Frontal cortex (tissue), 3 donors: ENCODE measurements at regions not wholly inside any gene's neighbourhood (a gene's known extent, or its start where the extent isn't known, plus 50 kb on each side); places are given as distances from the start of the nearest gene placed in this dataset.

ENCODE experiments used
- DNase-seq, 2 donors: peaks; one replicate each; pipeline ENCODE4 v3.0.0; 2012; ENCODE audit warnings: low spot score in 2 of 2
- FAIRE-seq: peaks from 2 replicates; lab custom pipeline; 2012; peaks lifted over from hg19 to GRCh38; lab: Jason Lieb, UNC
- donor health status: control.
- donor health status: control.
- donor health status: control.

DNA sequence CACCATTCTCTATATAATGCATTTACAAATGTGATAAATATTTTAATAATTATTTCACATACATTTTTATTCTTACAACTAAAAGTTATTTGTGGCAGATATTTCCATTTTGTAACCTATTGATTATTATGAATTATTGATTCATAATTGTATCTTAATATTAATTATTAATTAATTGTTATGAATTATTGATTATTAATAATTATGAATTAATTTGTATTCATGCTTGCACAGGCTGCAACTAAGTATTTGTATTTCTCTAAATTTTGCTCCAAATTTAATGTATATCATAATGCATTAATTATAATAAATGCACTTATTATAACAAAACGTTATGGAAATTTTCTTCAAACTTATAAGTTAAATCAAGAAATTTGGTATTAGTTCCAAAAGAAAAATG lies 929.7 kb downstream of the PCDH7 start:
- DNase-seq (no peak), FAIRE-seq (peak; percentile 83)

DNA sequence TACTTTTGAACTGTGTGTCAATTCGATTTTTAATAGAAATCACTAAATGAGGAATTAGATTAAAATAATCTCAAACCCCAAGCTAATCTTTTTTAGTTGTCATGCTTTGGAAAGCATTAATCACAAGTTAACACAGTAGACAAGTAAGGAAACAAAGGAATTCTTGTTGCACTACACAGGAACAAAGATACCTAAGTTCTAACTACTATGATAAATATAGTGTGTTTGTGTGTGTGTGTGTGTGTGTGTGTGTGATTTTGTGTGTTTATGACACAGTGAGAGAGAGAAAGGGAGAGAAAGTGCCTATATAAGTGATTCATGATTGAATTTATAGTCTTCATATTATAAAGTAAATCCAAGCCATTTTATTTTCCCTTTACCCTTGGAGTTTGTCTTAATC lies 931.4 kb downstream of the PCDH7 start:
- FAIRE-seq: no peak
- no peak for DNase-seq

DNA sequence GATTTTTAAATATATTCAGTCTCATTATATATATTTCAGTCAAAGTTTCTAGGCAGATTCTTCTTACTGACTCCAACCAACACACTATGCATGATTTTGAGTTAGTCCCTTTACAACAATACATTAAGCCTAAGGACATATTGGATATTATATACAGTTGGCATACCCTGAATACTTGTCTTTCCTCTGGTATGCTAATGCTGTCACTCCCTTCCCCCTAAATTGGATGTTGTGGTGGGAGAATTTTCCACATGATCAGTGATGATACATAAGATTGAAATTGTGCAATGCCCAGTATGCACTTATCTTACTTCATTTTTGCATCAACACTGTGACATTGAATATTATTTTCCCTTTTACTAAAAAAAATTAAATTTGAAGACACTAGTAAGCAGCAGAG lies 935.2 kb downstream of the PCDH7 start:
- no peak for DNase-seq
- FAIRE-seq: no peak

DNA sequence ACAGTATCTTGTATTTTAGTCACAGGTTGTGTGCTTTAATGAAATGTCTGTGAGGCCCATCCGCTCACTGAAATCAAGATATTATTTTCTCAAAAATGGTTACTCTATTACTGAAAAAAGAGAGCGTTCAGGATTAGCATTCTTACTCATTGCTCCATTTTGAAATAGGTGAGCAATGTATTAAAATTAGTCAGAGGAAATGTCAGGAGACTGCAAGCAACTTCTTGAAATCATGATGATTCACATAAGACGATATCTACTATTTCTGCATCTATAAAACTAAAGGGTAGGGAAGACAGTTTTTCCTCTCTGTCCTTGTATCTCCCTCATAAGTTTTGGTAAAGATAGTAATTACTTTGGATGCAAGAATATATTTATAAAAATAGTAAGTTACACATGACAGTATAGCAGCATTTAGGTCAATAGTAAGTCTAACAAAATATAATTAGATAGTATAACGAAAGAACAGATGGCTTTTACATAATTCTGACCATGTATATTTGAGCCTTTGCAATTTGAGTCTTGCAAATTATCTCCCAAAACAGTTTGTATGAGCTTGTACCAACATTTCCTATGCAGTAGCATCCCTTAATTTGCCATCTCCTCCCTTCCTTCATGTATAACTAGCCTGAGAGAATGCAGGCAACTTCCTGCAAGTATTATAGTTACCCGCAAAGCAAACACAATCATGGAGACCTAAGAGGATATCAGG lies 937.8 kb downstream of the PCDH7 start:
- FAIRE-seq: no peak
- DNase-seq: no peak

DNA sequence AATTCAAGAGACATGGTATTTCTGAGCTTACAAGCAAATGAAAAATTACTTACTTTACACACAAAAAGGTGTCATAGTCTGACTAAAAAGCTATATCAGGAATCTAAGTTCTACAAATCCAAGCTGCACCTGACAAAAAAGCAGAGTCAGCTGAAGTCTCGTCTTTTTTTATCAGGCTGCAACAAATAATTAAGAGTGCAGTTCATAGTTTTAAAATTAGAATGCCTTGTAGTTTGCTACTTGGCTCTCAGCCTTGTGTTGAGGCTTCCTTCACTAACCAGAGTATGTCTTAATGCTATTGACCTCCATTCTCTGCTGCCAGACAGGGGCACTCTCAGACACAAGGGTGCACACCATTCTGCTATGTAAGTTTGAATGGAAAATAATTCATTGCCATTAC lies 940.7 kb downstream of the PCDH7 start:
- DNase-seq (no peak), FAIRE-seq (no peak)

DNA sequence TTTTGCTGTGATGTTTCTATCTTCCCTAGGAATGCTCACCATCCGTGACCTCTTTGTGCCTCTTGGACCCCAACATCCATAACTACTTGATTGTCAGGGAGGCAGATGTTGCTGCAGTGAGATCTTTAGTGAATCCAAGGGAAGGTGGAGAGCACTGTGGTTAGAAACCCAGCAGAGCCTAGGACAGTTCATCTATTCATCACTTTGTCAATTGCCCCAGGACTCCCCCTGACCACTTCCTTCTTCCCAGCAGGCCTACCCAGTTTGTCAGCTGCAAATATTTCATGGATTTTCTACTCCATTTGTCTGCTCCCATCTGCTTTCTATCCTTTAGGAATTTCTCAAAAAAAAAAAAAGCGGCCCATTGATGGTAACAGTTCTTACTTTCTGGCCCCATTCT lies 942.8 kb downstream of the PCDH7 start:
- FAIRE-seq: no peak
- DNase-seq: no peak

DNA sequence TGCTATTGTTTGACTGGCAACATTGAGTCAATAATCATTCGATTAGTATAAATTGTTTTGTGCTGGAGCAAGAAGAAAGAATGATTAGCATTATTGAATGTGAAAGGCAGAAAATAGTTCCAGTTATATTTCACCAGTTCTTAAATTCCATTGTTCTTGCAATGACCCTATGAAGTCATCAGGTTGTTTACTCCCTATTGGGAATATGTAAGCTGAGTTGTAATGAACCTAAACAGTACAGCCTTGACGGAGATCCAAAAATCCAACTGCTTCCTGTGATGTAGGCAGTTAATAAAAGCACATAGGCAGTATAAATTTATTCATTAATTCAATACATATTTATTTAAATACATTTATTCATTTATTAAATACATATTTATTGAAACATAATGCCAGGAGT lies 947.5 kb downstream of the PCDH7 start:
- no peak for FAIRE-seq
- no peak for DNase-seq

DNA sequence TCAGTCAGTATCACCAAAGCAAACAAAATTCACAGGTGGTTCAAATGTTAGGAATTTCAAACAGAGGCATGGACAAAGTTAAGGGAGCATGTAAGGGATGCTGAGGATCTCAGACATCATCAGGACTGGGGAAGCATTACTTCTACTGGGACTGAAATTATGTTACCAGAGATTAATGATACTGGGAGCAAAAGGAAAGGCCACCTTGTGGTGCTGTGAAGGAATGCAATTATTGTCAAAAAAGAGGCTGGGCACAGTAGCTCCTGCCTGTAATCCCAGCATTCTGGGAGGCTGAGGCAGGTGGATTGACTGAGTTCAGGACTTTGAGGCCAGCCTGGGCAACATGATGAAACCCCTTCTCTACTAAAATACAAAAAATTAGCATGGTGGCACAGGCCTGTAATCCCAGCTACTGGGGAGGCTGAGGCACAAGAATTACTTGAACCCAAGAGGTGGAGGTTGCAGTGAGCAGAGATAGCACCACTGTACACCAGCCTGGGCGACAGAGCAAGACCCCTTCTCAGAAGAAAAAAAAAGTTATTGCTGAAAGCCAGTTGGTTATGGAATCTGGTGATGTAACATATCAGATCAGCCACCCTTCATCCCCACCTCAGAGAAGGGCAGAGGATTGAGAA lies 954.3 kb downstream of the PCDH7 start:
- no peak for FAIRE-seq
- DNase-seq: peak in 1 of 2 donors; percentile 2

DNA sequence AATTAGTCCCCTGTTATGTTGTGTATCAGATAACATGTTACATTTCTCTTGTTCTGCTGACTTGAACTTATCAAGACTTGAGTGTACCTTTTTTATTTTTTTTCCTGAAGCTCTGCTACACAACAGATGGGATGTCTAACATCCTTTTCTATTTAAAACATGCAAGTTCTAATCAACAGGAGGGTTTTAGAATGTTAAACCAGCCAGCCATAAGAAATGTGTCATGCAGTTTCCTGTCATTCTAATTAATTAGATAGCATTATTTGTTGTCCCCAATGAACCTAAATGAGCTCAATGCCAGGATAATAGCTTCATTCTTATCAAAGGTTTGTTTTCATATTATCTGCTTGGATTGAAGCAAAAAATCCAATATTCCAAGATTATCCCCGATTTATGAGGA lies 958.2 kb downstream of the PCDH7 start:
- FAIRE-seq (no peak), DNase-seq (no peak)

DNA sequence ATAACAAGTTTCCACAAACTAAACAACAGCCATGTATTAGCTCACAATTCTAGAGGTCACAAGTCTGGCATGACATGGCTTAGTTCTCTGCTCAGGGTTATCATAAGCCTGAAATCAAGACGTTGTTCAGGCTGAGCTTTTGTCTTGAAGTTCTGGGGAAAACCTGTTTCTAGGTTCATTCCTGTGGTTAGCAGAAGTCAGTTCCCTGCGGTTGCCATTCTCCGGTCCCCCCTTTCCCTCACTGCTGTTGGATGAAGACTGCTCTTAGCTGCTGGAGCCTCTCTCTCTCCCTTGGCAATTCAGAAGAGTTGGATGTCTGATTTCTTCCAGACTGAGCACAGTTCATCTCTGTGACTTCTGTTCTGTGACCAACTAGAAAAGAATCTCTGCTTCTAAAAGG lies 962.6 kb downstream of the PCDH7 start:
- FAIRE-seq: no peak
- DNase-seq: no peak

DNA sequence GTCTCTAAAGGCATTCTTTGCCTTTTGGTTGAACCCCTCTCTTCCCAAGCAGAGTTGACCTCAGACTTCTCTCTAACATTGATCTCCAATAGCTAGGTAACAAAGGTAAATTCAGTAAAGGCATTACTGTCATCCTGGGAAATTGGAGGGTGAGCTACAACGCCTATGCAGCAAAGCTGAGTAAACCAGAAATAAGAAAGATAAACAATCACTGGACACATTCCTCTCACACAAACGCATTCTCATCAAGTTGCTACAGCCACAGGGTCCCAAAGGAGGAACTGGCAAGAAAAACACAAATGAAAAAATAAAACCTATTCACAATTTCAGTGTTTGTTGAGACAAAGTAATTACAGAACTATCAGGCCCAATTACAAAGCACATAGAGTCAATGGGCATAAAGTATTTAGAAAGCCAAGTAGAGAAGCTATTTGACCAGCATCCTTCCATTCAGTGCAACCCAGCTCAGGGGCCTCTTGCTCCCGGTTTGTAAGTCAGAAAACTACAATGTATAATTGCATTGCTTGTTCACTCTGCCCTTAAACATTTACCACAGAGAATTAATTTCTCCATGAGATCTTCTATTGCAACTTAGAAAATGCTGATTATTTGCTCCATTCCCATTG lies 967.7 kb downstream of the PCDH7 start:
- DNase-seq (no peak), FAIRE-seq (no peak)

DNA sequence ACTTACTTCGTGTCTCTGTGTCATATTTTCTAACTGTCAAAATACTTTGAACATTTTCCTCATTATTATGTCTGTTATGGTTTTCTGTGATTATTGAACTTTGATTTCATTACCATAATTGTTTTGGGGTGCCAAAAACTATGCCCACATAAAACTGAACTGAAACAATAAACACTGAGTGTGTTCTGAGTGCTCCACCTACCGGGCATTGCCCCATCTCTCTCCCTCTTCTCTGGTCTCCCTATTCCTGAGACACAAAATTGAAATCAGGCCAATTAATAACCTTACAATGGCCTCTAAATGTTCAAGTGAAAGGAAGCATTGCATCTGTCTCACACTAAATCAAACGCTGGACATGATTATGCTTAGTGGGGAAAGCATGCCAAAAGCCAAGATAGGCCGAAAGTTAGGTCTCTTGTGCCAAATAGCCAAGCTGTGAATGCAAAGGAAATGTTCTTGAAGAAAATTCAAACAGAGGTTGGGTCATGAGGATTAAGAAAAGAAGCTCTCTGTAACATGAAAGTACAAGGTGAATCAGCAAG lies 972.3 kb downstream of the PCDH7 start:
- no peak for FAIRE-seq
- no peak for DNase-seq

DNA sequence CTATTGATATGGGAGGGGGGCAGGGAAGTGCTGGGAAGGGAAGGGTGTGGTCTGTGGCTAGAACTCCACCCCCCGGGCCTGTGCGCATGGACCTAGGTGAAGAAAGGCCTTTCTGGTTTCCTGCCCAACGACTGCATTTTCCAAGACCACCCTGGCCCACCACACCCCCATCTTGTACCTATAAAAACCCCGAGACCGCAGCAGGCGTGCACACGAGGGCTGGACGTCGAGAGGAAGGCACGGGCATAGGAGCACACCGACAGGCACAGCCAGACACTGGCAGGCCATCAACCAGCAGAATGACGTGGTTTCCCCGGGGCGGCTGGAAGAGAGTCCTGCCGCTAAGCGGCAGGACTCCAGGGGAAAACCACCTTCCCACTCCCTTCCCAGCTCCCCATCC lies 981.1 kb downstream of the PCDH7 start:
- no peak for DNase-seq
- FAIRE-seq: no peak

DNA sequence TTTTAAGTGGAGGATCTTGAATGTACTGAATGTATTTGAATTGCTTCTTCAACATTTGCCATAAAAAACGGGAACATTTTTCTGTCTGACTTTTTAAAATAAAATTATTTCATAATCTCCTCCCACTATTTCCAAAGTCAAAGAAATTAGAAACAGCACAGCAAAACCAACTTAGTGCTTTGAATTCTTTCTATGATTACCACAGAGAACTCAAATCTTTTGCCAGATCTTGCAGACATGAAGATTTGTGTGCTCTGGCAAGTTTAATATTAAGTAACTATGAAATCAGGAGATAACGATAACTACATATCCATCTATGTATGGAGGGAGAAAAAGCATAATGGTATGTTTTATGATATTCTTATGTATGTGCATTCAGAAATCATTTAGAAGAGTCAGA lies 982.2 kb downstream of the PCDH7 start:
- DNase-seq: no peak
- no peak for FAIRE-seq

DNA sequence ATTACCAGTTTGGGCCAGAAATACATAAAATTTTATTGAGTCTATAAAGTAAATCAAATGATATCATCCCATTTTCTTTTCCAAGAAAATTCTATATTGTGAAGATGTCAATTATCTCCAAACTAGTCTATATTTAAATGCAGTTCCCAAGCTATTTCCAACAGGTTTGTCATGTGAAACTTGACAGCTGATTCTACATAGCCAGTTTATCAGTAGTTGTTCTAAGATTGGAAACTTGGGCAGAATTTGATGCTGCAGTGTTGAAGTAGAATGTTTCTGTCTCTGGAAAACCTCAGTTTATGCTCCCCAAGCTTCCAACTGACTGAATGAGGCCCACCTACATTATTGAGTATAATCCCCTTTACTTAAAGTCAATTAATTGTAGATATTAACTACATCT lies 994.1 kb downstream of the PCDH7 start:
- FAIRE-seq (no peak), DNase-seq (no peak)

DNA sequence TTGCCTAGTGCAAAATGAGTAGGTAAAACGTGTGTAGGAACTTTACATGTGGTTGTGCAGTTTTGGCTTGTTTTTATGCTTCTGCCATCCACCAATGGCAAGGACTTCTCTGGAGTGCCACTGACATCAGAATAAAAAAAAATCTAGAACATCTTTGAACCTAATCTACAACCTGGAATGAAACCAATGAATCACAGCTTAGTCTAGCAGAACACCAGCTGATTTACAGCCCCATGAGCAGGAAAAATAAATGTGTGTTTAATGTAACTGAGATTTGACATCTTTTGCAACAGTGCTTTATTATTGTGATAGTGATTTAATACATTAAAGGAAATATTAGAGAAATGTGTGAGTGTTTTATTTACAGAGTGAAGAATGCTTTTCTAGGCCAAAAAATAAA lies 995.1 kb downstream of the PCDH7 start:
- DNase-seq (no peak), FAIRE-seq (no peak)

DNA sequence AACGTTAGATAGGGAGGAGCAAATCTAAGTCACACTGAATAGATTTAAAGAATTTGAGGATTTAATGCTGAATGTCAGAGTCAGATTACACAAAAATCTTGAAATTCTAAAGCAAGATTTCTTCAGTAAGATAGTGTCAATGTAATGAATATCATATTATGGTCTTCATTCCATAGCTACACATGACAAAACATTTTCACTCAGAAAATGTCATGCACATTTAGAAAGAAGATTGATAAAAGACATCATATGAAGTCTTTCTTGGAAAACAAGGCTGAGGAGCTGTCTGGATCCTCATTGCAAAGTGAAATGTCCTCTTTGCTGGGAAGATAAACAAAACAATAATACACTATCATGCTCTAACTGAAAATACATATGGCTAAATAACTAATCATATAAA lies 1006.9 kb downstream of the PCDH7 start:
- FAIRE-seq (no peak), DNase-seq (no peak)

DNA sequence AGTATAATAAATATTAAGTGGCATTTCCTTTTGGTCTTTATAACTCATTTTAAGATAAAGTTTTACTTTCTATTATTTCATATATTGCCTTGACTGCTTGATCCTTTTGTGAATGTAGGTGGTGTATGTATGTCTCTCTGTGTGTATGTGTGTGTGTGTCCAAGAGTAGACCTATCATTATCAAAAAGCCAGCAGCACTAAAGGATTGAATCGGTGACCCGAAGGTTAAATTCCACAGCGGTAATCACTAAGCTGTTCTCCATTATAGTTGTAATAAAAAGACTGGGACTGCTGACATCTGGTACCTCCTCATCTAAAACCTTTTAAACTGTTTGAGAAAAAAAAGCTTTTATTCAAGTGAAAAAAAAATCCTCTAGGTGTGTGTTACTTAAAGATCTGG lies 1014.8 kb downstream of the PCDH7 start:
- DNase-seq (no peak), FAIRE-seq (no peak)

DNA sequence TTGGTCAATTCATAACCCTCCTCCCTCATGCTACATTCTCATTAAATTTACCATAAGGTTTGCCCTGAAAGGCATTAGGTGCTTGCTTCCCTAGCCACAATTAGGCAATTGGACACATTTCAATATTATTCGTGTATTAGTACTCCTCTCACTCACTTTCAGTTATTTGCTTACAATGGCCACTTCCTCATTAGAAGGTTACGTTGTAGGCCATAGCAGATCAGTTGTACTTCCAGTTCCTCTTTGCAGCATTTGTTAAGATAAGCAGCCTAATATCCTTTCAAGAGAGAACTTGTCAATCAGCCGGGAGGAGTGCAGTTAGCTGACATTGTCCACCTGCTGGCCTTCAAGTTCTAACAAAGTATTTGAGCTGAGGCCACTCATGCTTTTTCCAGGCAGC lies 1017.2 kb downstream of the PCDH7 start:
- no peak for FAIRE-seq

DNA sequence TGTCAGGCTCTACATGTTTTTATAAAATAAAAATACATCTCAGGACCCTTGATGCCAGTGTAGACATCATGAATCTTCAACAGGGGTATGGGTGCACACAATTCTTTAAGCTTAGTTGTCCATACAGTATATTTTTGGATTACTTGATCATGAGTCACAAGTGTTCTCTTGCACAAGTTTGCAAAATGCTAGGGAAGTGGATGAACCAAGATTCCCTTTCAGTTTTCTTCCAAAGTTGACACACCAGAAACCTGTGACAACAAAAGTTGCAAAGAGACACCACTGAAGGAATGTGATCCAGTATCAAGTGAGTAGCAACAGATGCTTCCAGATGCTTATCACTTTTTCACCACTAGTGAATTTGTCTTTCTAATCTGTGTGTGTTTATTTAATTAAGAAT lies 1021.2 kb downstream of the PCDH7 start:
- FAIRE-seq: no peak
- DNase-seq: no peak

More for the DNA sequence above, 1017.2 kb downstream of the PCDH7 start:
- no peak for DNase-seq

DNA sequence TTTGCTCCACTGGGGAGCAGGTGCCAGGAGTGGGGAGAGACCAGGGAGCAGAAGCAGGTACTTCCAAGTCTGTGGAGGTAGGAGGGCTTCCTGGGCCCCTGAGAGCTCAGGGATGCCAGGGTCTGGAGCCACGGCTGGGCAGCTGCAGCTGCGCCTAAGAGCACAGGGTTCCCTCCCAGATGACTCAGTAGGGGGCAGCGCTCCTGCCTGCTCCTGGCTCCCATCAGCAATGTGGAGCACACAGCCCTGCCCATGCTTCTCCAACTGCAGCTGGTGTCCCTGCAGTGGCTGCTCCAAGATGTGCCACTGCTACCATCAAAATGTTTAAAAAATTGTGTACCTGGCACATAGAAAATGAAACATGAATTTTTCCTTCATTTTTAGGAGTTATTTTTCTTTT lies 1028.2 kb downstream of the PCDH7 start:
- DNase-seq: no peak

More for the DNA sequence above, 1028.2 kb downstream of the PCDH7 start:
- FAIRE-seq: no peak
